ENCODE measurements at regions not wholly inside any gene's neighbourhood (a gene's known extent, or its start where the extent isn't known, plus 50 kb on each side); places are given as distances from the start of the nearest gene placed in this dataset.

GRCh38 chr3:107068980-107069379 lies 308.3 kb upstream of the CCDC54 start:
- TF ChIP-seq ZNF274 (IDR thresholded peaks at IDR 0.05; ENCODE audit: low read depth, low read length) (no peak), SUZ12 (IDR thresholded peaks at IDR 0.05; ENCODE audit: extremely low read depth, insufficient read depth, insufficient read length) (no peak), YY1 (IDR thresholded peaks at IDR 0.05; ENCODE audit: insufficient read depth, insufficient read length) (no peak)
- H3K9ac ChIP-seq (ENCODE audit: insufficient read length, low read depth), result no peak overlapping the region
- no peaks in the 10 kb centered on the region for H3K4me1 ChIP-seq (ENCODE audit: insufficient read depth, insufficient read length)
- H3K27me3 ChIP-seq (ENCODE audit: insufficient read depth, insufficient read length), result no peaks in the 10 kb centered on the region
- no peak for DNase-seq (ENCODE audit: low read depth, low spot score)
- H3K4me3 ChIP-seq (ENCODE audit: insufficient read length, low read depth), result no peak overlapping the region
- H3K9me3 ChIP-seq (ENCODE audit: insufficient read depth, low read length), result peaks cover 15% of the 10 kb centered on the region; the same call in 1 of the 2 replicates
- no peaks in the 10 kb centered on the region for H3K36me3 ChIP-seq (ENCODE audit: insufficient read depth, insufficient read length, low read length)

DNA sequence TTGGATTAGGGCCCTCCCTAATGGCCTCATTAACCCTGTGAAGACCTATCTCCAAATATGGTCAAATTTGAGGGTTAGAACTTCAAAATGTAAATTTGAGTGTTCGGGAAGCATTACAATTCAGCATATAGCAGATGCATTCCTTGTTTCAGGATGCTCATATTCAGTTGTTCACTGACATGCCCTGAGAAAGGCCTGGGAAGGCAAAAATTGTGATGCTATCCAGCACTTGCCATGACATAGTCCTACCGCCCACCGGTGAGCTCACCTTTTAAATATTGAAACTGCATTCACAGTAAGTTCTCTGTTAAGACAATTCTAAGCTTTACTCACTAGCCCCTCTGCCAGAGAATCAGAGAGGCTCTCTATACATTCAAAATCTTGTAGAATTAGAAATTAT lies 300.3 kb upstream of the CCDC54 start:
- H3K36me3 ChIP-seq (ENCODE audit: insufficient read depth, insufficient read length, low read length), result no peaks in the 10 kb centered on the region
- no peak overlapping the region for H3K4me3 ChIP-seq (ENCODE audit: insufficient read length, low read depth)
- no peak overlapping the region for H3K9ac ChIP-seq (ENCODE audit: insufficient read length, low read depth)
- no peaks in the 10 kb centered on the region for H3K9me3 ChIP-seq (ENCODE audit: insufficient read depth, low read length)
- no peaks in the 10 kb centered on the region for H3K4me1 ChIP-seq (ENCODE audit: insufficient read depth, insufficient read length)
- DNase-seq (ENCODE audit: low read depth, low spot score), result no peak
- no peak for TF ChIP-seq ZNF274 (IDR thresholded peaks at IDR 0.05; ENCODE audit: low read depth, low read length)
- TF ChIP-seq YY1 (IDR thresholded peaks at IDR 0.05; ENCODE audit: insufficient read depth, insufficient read length), result no peak
- no peak for TF ChIP-seq SUZ12 (IDR thresholded peaks at IDR 0.05; ENCODE audit: extremely low read depth, insufficient read depth, insufficient read length)
- no peaks in the 10 kb centered on the region for H3K27me3 ChIP-seq (ENCODE audit: insufficient read depth, insufficient read length)

DNA sequence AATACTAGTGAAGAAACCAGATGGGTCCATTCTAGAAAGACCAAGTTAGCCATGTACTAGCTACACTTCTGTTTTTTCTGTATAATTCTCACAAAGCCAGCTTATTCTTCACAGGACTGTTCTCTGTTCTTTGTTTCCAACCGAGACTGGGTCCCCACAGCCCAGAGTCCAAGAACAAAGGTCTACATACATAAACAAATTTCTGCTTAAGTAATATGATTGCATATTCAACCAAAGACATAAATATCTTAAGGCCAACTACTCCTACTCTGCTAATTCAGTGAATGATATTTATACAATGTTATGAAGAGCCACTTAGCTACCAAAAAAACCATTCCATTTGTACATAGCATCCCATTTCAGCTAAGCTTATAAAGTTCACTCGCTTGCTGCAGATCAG lies 299.8 kb upstream of the CCDC54 start:
- H3K4me3 ChIP-seq (ENCODE audit: insufficient read length, low read depth), result no peak overlapping the region
- H3K9me3 ChIP-seq (ENCODE audit: insufficient read depth, low read length), result no peaks in the 10 kb centered on the region
- H3K36me3 ChIP-seq (ENCODE audit: insufficient read depth, insufficient read length, low read length), result no peaks in the 10 kb centered on the region
- no peak for DNase-seq (ENCODE audit: low read depth, low spot score)
- H3K4me1 ChIP-seq (ENCODE audit: insufficient read depth, insufficient read length), result no peaks in the 10 kb centered on the region
- no peak overlapping the region for H3K9ac ChIP-seq (ENCODE audit: insufficient read length, low read depth)
- TF ChIP-seq YY1 (IDR thresholded peaks at IDR 0.05; ENCODE audit: insufficient read depth, insufficient read length), result no peak
- TF ChIP-seq SUZ12 (IDR thresholded peaks at IDR 0.05; ENCODE audit: extremely low read depth, insufficient read depth, insufficient read length), result no peak
- TF ChIP-seq ZNF274 (IDR thresholded peaks at IDR 0.05; ENCODE audit: low read depth, low read length), result no peak
- H3K27me3 ChIP-seq (ENCODE audit: insufficient read depth, insufficient read length), result no peaks in the 10 kb centered on the region

GRCh38 chr3:107082527-107082926 lies 294.7 kb upstream of the CCDC54 start:
- no peaks in the 10 kb centered on the region for H3K4me1 ChIP-seq (ENCODE audit: insufficient read depth, insufficient read length)
- no peak for DNase-seq (ENCODE audit: low read depth, low spot score)
- no peaks in the 10 kb centered on the region for H3K36me3 ChIP-seq (ENCODE audit: insufficient read depth, insufficient read length, low read length)
- H3K27me3 ChIP-seq (ENCODE audit: insufficient read depth, insufficient read length), result no peaks in the 10 kb centered on the region
- H3K9ac ChIP-seq (ENCODE audit: insufficient read length, low read depth), result no peak overlapping the region
- no peaks in the 10 kb centered on the region for H3K9me3 ChIP-seq (ENCODE audit: insufficient read depth, low read length)
- TF ChIP-seq ZNF274 (IDR thresholded peaks at IDR 0.05; ENCODE audit: low read depth, low read length) (no peak), YY1 (IDR thresholded peaks at IDR 0.05; ENCODE audit: insufficient read depth, insufficient read length) (no peak), SUZ12 (IDR thresholded peaks at IDR 0.05; ENCODE audit: extremely low read depth, insufficient read depth, insufficient read length) (no peak)
- H3K4me3 ChIP-seq (ENCODE audit: insufficient read length, low read depth), result no peak overlapping the region

GRCh38 chr3:107085261-107085660 lies 292.0 kb upstream of the CCDC54 start:
- TF ChIP-seq ZNF274 (IDR thresholded peaks at IDR 0.05; ENCODE audit: low read depth, low read length) (no peak), SUZ12 (IDR thresholded peaks at IDR 0.05; ENCODE audit: extremely low read depth, insufficient read depth, insufficient read length) (no peak), YY1 (IDR thresholded peaks at IDR 0.05; ENCODE audit: insufficient read depth, insufficient read length) (no peak)
- Histone ChIP-seq H3K4me3 (ENCODE audit: insufficient read length, low read depth) (no peak overlapping the region), H3K27me3 (ENCODE audit: insufficient read depth, insufficient read length) (no peaks in the 10 kb centered on the region), H3K9me3 (ENCODE audit: insufficient read depth, low read length) (no peaks in the 10 kb centered on the region), H3K9ac (ENCODE audit: insufficient read length, low read depth) (no peak overlapping the region), H3K36me3 (ENCODE audit: insufficient read depth, insufficient read length, low read length) (no peaks in the 10 kb centered on the region), H3K4me1 (ENCODE audit: insufficient read depth, insufficient read length) (no peaks in the 10 kb centered on the region)
- no peak for DNase-seq (ENCODE audit: low read depth, low spot score)

DNA sequence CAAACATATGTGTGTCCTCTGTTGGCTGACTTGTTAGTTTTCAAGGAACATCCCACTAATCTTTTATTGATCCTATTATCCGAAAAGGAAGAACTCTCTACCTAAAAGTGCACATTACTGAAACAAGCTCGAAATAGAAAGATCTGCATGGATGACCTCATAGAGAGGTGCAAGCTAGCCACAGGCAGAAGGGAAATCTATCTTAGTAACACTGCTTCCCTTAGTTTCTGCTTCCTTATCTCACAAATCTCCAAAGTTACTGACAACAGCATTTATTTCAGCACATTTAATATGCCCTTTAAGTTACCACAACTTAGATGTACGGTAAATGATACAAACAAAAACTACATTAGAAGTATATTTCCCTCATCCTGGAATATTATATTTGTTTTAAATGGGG lies 285.1 kb upstream of the CCDC54 start:
- no peak for DNase-seq (ENCODE audit: low read depth, low spot score)
- H3K36me3 ChIP-seq (ENCODE audit: insufficient read depth, insufficient read length, low read length), result no peaks in the 10 kb centered on the region
- no peaks in the 10 kb centered on the region for H3K4me1 ChIP-seq (ENCODE audit: insufficient read depth, insufficient read length)
- TF ChIP-seq ZNF274 (IDR thresholded peaks at IDR 0.05; ENCODE audit: low read depth, low read length) (no peak), YY1 (IDR thresholded peaks at IDR 0.05; ENCODE audit: insufficient read depth, insufficient read length) (no peak), SUZ12 (IDR thresholded peaks at IDR 0.05; ENCODE audit: extremely low read depth, insufficient read depth, insufficient read length) (no peak)
- H3K9ac ChIP-seq (ENCODE audit: insufficient read length, low read depth), result no peak overlapping the region
- H3K4me3 ChIP-seq (ENCODE audit: insufficient read length, low read depth), result no peak overlapping the region
- no peaks in the 10 kb centered on the region for H3K27me3 ChIP-seq (ENCODE audit: insufficient read depth, insufficient read length)
- no peaks in the 10 kb centered on the region for H3K9me3 ChIP-seq (ENCODE audit: insufficient read depth, low read length)

DNA sequence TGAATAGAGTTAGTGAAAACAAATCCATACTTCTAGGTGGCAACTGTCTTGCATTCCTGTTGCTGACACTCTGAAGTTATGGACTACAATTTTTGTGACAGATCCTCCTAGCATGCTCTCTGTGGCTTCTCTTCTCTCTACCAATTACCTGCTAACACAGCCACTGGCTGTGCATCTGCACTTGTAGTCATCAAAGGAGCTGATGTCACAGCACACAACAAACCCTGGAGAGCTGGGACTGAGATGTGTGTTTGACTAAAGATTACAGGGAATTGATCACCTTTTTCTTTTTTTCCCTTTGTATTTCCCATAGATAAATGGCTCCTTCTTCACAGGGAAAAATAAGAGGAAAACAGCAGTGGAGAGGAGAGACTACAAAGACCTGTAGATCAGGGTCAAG lies 278.4 kb upstream of the CCDC54 start:
- TF ChIP-seq YY1 (IDR thresholded peaks at IDR 0.05; ENCODE audit: insufficient read depth, insufficient read length) (no peak), SUZ12 (IDR thresholded peaks at IDR 0.05; ENCODE audit: extremely low read depth, insufficient read depth, insufficient read length) (no peak), ZNF274 (IDR thresholded peaks at IDR 0.05; ENCODE audit: low read depth, low read length) (no peak)
- DNase-seq (ENCODE audit: low read depth, low spot score), result no peak
- no peaks in the 10 kb centered on the region for H3K9me3 ChIP-seq (ENCODE audit: insufficient read depth, low read length)
- no peaks in the 10 kb centered on the region for H3K4me1 ChIP-seq (ENCODE audit: insufficient read depth, insufficient read length)
- H3K27me3 ChIP-seq (ENCODE audit: insufficient read depth, insufficient read length), result no peaks in the 10 kb centered on the region
- H3K4me3 ChIP-seq (ENCODE audit: insufficient read length, low read depth), result no peak overlapping the region
- no peak overlapping the region for H3K9ac ChIP-seq (ENCODE audit: insufficient read length, low read depth)
- no peaks in the 10 kb centered on the region for H3K36me3 ChIP-seq (ENCODE audit: insufficient read depth, insufficient read length, low read length)
